ENCODE measurements at regions not wholly inside any gene's neighbourhood (a gene's known extent, or its start where the extent isn't known, plus 50 kb on each side); places are given as distances from the start of the nearest gene placed in this dataset.
"Not testable (repeated sequence)": the region's sequence is repeated elsewhere in the genome, so short reads cannot be mapped to it uniquely, and the experiment has no call there.

- no peak for DNase-seq (ENCODE audit: low spot score)
Measured at GRCh38 chr19:30066781-30067759, 125.0 kb downstream of the URI1 start.

GRCh38 chr19:30067956-30068506 is 126.0 kb downstream of the URI1 start:
- DNase-seq (ENCODE audit: low spot score): not testable (repeated sequence)

GRCh38 chr19:30068528-30069395 is 126.7 kb downstream of the URI1 start:
- DNase-seq (ENCODE audit: low spot score): no peak

- DNase-seq (ENCODE audit: low spot score): no peak
Measured at GRCh38 chr19:30069535-30070197, 127.6 kb downstream of the URI1 start.

GRCh38 chr19:30070198-30070967 is 128.3 kb downstream of the URI1 start:
- no peak for DNase-seq (ENCODE audit: low spot score)

GRCh38 chr19:30070968-30071632 is 129.1 kb downstream of the URI1 start:
- no peak for DNase-seq (ENCODE audit: low spot score)

GRCh38 chr19:30071871-30072270 is 129.8 kb downstream of the URI1 start:
- no peak for DNase-seq (ENCODE audit: low spot score)

GRCh38 chr19:30073152-30074000 is 131.3 kb downstream of the URI1 start:
- DNase-seq (ENCODE audit: low spot score): no peak

GRCh38 chr19:30074096-30074495 is 132.1 kb downstream of the URI1 start:
- no peak for DNase-seq (ENCODE audit: low spot score)

- DNase-seq (ENCODE audit: low spot score): no peak
Measured at GRCh38 chr19:30074741-30075715, 133.0 kb downstream of the URI1 start.

- DNase-seq (ENCODE audit: low spot score): no peak
Measured at GRCh38 chr19:30076101-30076551, 134.1 kb downstream of the URI1 start.

GRCh38 chr19:30076751-30077670 is 135.0 kb downstream of the URI1 start:
- no peak for DNase-seq (ENCODE audit: low spot score)

- no peak for DNase-seq (ENCODE audit: low spot score)
Measured at GRCh38 chr19:30077851-30078355, 135.9 kb downstream of the URI1 start.

- no peak for DNase-seq (ENCODE audit: low spot score)
Measured at GRCh38 chr19:30078381-30078910, 136.4 kb downstream of the URI1 start.

GRCh38 chr19:30079200-30079599 is 137.2 kb downstream of the URI1 start:
- DNase-seq (ENCODE audit: low spot score): no peak

GRCh38 chr19:30082168-30082567 is 140.1 kb downstream of the URI1 start:
- no peak for DNase-seq (ENCODE audit: low spot score)

- no peak for DNase-seq (ENCODE audit: low spot score)
Measured at GRCh38 chr19:30082611-30083010, 140.6 kb downstream of the URI1 start.
